Activated CD4-positive, alpha-beta T cell treated with anti-CD3 and anti-CD28 coated beads, Interleukin-2, amount 10 ng/mL, durations not matched to agents 24 days and 14 days (primary cell): ENCODE measurements at regions not wholly inside any gene's neighbourhood (a gene's known extent, or its start where the extent isn't known, plus 50 kb on each side); places are given as distances from the start of the nearest gene placed in this dataset.

ENCODE experiments used
- DNase-seq: peaks from one replicate; pipeline ENCODE4 v3.0.0; 2022
- H3K27ac Mint-ChIP-seq: one replicate; pipeline ENCODE4 v1.8.0; 2022; ENCODE audit warnings: mild to moderate bottlenecking, mixed read lengths
- H3K27me3 Mint-ChIP-seq: one replicate; pipeline ENCODE4 v1.8.0; 2022; ENCODE audit warnings: mixed read lengths
- H3K36me3 Mint-ChIP-seq: one replicate; pipeline ENCODE4 v1.8.0; 2022; ENCODE audit warnings: low read depth, mild to moderate bottlenecking, mixed read lengths
- H3K4me1 Mint-ChIP-seq: one replicate; pipeline ENCODE4 v1.8.0; 2021; ENCODE audit warnings: mixed read lengths
- H3K4me3 Mint-ChIP-seq: one replicate; pipeline ENCODE4 v1.8.0; 2022; ENCODE audit warnings: mild to moderate bottlenecking, moderate library complexity, mixed read lengths
- H3K9me3 Mint-ChIP-seq: one replicate; pipeline ENCODE4 v1.8.0; 2021; ENCODE audit warnings: mixed read lengths
- intact Hi-C: fragments of 100-400 bp; cut with micrococcal nuclease; formaldehyde crosslinking; loops from one replicate; pipeline ENCODE4 v1.15.1; 2023

- Mint-ChIP-seq H3K4me1 (no peaks in the 10 kb centered on the region), H3K9me3 (peaks cover 3% of the 10 kb centered on the region), H3K27ac (no peak overlapping the region), H3K36me3 (no peaks in the 10 kb centered on the region), H3K4me3 (no peak overlapping the region), H3K27me3 (no peaks in the 10 kb centered on the region)
- no peak for DNase-seq
- intact Hi-C loops, result no loop called here
Observed at GRCh38 chr2:789529-789928, 112.3 kb upstream of the TMEM18 start.

DNA sequence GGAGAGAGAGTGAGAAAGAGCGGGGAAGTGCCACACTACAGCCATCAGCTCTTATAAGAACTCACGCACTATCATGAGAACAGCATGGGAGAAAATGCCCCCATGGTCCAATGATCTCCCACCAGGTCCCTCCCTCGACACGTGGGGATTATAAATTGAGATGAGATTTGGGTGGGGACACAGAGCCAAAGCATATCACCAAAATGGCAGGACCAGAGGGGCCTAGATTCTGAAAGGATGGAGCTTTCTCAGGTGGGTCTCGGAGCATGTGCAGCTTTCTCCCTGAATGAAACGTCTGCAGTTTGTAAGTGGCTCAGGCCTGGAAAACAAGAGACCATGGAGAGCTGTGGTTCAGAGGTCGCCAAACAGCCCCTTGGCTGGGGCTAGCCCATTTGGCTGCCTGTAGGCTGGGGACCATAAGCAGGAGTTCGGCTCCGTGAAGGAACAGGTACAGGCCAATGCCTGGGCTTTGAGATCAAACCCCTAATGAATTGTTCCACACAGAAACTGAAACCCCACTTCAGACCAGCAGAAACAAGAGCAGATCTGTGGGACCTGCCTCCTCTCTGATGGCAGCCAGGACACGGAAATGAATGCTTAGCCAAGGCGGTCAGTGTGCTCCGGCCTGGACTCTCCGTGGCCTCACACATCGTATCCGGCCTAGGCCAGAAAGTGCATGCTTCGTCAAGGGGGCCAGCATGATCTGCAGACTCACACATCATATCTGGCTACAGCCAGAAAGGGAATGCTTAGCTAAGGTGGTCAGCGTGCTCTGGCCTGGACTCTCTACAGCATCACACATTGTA, 111.2 kb upstream of the TMEM18 start:
- Mint-ChIP-seq H3K4me3 (no peak overlapping the region), H3K36me3 (no peaks in the 10 kb centered on the region), H3K27me3 (no peaks in the 10 kb centered on the region), H3K9me3 (peaks cover 3% of the 10 kb centered on the region), H3K27ac (no peak overlapping the region), H3K4me1 (no peaks in the 10 kb centered on the region)
- DNase-seq, result no peak
- intact Hi-C loops, result no loop called here

- no peak for DNase-seq
- Mint-ChIP-seq H3K4me3 (no peak overlapping the region), H3K9me3 (peaks cover 3% of the 10 kb centered on the region), H3K4me1 (no peaks in the 10 kb centered on the region), H3K36me3 (no peaks in the 10 kb centered on the region), H3K27ac (no peak overlapping the region), H3K27me3 (no peaks in the 10 kb centered on the region)
- intact Hi-C loops, result no loop called here
Observed at GRCh38 chr2:784753-785152, 107.5 kb upstream of the TMEM18 start.

- DNase-seq, result no peak
- Mint-ChIP-seq H3K4me3 (no peak overlapping the region), H3K9me3 (no peaks in the 10 kb centered on the region), H3K27ac (no peak overlapping the region), H3K36me3 (no peaks in the 10 kb centered on the region), H3K4me1 (no peaks in the 10 kb centered on the region), H3K27me3 (no peaks in the 10 kb centered on the region)
- intact Hi-C loops, result no loop called here
Observed at GRCh38 chr2:780581-780980, 103.4 kb upstream of the TMEM18 start.

DNA sequence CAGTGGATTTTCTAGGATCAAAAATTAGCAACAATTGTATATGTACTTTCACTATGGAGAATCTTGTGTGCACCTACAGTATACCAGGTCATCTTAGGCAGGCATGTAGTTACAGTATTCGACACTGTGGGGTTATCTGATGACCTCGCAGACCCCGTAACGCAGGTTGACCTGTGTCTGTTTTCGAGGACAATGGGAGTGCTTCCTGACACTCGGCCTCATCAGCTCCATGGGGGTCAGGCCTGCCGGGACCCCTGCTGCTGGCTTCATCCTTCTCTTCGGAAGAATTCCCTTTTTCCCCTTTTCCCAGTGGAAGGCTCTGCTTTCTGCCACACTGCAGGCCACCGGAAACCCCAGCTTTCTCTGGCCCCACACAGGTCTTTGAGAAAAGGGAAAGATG, 102.8 kb upstream of the TMEM18 start:
- intact Hi-C loops, result no loop called here
- H3K4me3 Mint-ChIP-seq, result no peak overlapping the region
- H3K27ac Mint-ChIP-seq, result no peak overlapping the region
- H3K36me3 Mint-ChIP-seq, result no peaks in the 10 kb centered on the region
- H3K27me3 Mint-ChIP-seq, result no peaks in the 10 kb centered on the region
- no peaks in the 10 kb centered on the region for H3K4me1 Mint-ChIP-seq
- H3K9me3 Mint-ChIP-seq, result no peaks in the 10 kb centered on the region
- DNase-seq, result no peak

DNA sequence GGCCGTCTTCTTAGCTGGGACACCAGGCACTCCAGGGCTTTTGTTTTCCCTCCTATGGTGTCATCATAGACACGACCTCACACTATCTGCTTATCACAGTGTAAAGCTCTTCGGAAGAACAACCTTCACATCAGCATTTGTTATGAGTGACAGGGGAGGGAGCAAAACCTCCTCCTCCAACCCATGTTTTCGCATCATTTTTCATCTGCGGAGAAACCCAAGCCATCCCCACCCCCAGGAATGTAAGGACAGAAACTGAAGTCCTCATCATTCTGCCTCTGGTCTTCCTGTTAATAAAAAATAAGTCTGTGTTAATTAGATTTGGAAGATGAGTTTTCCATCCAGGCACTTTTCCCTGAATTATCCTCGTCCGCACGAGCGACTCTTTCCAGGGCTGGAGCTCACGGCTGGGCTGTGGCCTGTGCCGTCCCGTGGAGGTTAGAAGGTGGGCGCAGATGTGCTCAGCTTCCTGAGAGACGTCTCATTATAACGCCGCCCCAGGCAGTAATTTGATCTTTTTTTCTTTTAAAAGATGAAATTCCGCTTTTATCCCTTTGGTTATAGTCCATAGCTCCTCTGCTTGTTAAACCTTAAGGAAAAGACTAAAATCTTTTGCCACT, 101.6 kb upstream of the TMEM18 start:
- no peaks in the 10 kb centered on the region for H3K27me3 Mint-ChIP-seq
- H3K27ac Mint-ChIP-seq, result no peak overlapping the region
- no peak overlapping the region for H3K4me3 Mint-ChIP-seq
- H3K4me1 Mint-ChIP-seq, result no peaks in the 10 kb centered on the region
- no peaks in the 10 kb centered on the region for H3K9me3 Mint-ChIP-seq
- intact Hi-C loops, result no loop called here
- DNase-seq, result no peak
- no peaks in the 10 kb centered on the region for H3K36me3 Mint-ChIP-seq

DNA sequence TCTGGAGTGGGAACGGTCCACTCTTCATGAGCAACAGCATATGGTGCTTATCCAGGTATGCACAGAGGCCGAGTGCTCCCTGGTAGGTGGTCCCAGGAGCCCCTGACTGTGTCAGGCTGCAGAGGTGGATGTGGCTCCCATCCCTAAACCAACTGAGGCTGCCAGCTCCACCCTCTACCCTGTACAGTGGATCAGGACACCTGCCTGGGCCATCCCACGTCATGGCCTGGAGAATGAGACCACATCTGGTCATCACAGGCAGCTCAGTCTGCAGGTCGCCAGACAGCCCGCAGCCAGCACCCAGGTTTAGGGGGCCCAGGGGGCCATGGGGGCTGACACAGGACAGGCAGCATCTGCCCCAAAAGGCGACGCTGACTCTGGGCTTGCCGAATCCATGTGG, 100.3 kb upstream of the TMEM18 start:
- no peak for DNase-seq
- intact Hi-C loops, result no loop called here
- Mint-ChIP-seq H3K27me3 (no peaks in the 10 kb centered on the region), H3K9me3 (no peaks in the 10 kb centered on the region), H3K4me1 (no peaks in the 10 kb centered on the region), H3K36me3 (no peaks in the 10 kb centered on the region), H3K27ac (no peak overlapping the region), H3K4me3 (no peak overlapping the region)

DNA sequence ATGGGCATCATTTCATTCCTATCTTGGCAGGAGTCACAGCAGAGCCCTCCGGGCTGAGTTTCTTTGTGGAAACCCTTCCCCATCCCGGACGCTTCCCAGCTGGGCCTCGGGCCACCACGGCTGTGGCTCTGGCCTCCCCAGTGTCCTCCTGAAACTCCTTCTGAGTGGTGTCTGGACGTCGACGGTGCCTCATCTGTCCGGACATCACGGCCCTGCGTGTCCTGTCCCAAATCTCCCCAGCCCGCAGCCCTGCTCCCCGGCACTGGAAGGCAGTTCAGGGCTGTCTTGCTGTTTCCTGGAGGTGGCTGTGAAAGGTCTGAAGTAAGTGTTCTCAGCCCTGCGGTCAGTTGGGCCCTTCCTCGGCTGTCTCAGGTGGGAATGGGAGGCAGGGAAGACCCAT, 99.8 kb upstream of the TMEM18 start:
- H3K27me3 Mint-ChIP-seq, result no peaks in the 10 kb centered on the region
- intact Hi-C loops, result no loop called here
- no peaks in the 10 kb centered on the region for H3K9me3 Mint-ChIP-seq
- H3K36me3 Mint-ChIP-seq, result no peaks in the 10 kb centered on the region
- H3K4me3 Mint-ChIP-seq, result no peak overlapping the region
- peak; percentile 39 for DNase-seq
- no peak overlapping the region for H3K27ac Mint-ChIP-seq
- no peaks in the 10 kb centered on the region for H3K4me1 Mint-ChIP-seq

GRCh38 chr2:776487-776886, 99.3 kb upstream of the TMEM18 start:
- H3K4me1 Mint-ChIP-seq, result no peaks in the 10 kb centered on the region
- H3K27me3 Mint-ChIP-seq, result no peaks in the 10 kb centered on the region
- peak; percentile 41 for DNase-seq
- no peaks in the 10 kb centered on the region for H3K9me3 Mint-ChIP-seq
- H3K27ac Mint-ChIP-seq, result no peak overlapping the region
- intact Hi-C loops, result no loop called here
- H3K4me3 Mint-ChIP-seq, result no peak overlapping the region
- no peaks in the 10 kb centered on the region for H3K36me3 Mint-ChIP-seq

GRCh38 chr2:776038-776437, 98.8 kb upstream of the TMEM18 start:
- no peaks in the 10 kb centered on the region for H3K27me3 Mint-ChIP-seq
- intact Hi-C loops, result no loop called here

GRCh38 chr2:774436-774835, 97.2 kb upstream of the TMEM18 start:
- no peak overlapping the region for H3K27ac Mint-ChIP-seq
- no peaks in the 10 kb centered on the region for H3K36me3 Mint-ChIP-seq
- DNase-seq, result no peak
- H3K4me3 Mint-ChIP-seq, result no peak overlapping the region
- H3K27me3 Mint-ChIP-seq, result no peaks in the 10 kb centered on the region
- intact Hi-C loops, result no loop called here
- H3K4me1 Mint-ChIP-seq, result peaks cover 2% of the 10 kb centered on the region
- H3K9me3 Mint-ChIP-seq, result no peaks in the 10 kb centered on the region

More at GRCh38 chr2:776038-776437, 98.8 kb upstream of the TMEM18 start:
- no peak for DNase-seq
- Mint-ChIP-seq H3K36me3 (no peaks in the 10 kb centered on the region), H3K4me3 (no peak overlapping the region), H3K9me3 (no peaks in the 10 kb centered on the region), H3K4me1 (no peaks in the 10 kb centered on the region), H3K27ac (no peak overlapping the region)

DNA sequence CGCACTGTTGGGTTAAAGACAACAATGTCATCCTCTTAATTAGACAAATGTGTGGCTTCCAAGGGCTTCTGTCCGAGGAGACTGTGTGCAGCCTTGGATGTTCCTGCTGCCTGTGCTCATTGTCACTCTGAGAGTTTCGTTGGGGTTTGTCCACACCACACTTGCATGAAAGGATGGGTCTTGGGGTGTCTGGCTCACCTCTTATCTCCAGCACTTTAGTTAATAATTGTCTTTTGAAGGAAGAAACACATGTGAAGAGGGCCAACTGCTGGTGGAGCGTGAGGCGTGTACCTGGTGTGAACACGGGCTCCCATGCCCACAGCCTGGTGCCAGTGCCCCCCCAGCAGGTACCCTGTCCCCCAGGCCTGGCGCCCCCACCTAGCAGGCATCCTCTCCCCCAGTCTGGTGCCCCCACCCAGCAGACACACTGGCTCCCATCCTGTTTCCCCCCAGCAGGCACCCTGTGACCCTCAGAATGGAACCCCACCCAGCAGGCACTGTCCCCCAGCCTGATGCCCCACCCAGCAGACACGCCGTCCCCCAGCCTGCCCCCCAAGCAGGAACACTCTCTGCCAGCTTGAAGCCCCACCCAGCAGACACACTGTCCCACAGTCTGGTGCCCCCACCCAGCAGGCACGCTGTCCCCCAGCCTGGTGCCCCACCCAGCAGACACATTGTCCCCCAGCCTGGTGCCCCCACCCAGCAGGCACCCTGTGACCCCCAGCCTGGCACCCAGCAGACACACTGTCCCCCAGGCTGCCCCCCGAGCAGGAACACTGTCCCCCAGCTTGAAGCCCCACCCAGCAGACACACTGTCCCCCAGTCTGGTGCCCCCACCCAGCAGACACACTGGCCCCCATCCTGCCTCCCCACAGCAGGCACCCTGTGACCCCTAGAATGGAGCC, 96.3 kb upstream of the TMEM18 start:
- peaks cover under 1% of the 10 kb centered on the region for H3K9me3 Mint-ChIP-seq
- H3K27ac Mint-ChIP-seq, result no peak overlapping the region
- no peak for DNase-seq
- H3K36me3 Mint-ChIP-seq, result no peaks in the 10 kb centered on the region
- H3K4me3 Mint-ChIP-seq, result no peak overlapping the region
- intact Hi-C loops, result no loop called here
- H3K27me3 Mint-ChIP-seq, result no peaks in the 10 kb centered on the region
- peaks cover 2% of the 10 kb centered on the region for H3K4me1 Mint-ChIP-seq

DNA sequence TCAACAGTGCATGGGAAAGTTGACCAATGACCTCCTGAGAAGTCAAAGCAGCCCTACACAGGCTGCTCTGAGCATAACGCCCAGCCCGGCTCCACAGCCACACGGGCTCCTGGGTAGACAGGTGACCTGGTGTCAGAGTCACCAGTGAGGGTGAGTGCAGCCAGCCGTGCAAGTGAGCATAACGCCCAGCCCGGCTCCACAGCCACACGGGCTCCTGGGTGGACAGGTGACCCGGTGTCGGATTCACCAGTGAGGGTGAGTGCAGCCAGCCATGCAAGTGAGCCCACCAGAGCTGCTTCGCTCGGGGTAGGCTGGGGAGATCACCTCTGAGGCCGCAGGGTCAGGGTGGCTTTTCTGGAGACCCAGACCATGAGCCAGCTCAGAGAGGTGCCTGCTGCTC, 94.3 kb upstream of the TMEM18 start:
- DNase-seq, result no peak
- intact Hi-C loops, result no loop called here
- no peaks in the 10 kb centered on the region for H3K27me3 Mint-ChIP-seq
- peaks cover 7% of the 10 kb centered on the region for H3K4me1 Mint-ChIP-seq
- H3K27ac Mint-ChIP-seq, result no peak overlapping the region
- H3K4me3 Mint-ChIP-seq, result no peak overlapping the region
- H3K36me3 Mint-ChIP-seq, result no peaks in the 10 kb centered on the region
- peaks cover 3% of the 10 kb centered on the region for H3K9me3 Mint-ChIP-seq

DNA sequence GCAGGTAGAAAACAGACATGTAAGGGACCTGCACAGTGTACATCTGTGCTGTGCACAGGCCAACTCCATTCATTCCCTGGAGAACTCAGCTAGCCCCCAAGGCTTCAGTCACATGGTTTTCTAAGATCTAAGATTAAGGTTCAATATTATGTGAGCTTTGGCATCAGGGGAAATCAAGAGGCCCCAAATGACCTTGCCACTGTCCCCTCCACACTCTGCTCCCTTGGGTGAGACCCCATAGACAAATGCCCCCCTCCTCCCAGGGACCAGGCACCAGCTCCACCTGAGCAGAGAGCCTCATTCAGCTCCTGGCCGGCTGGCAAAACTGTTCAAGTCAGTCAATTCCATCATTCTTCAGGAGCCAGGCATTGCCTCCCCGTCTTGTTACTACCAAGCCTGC, 93.6 kb upstream of the TMEM18 start:
- Mint-ChIP-seq H3K4me1 (peaks cover 7% of the 10 kb centered on the region), H3K27ac (no peak overlapping the region), H3K27me3 (no peaks in the 10 kb centered on the region), H3K36me3 (no peaks in the 10 kb centered on the region), H3K9me3 (peaks cover 3% of the 10 kb centered on the region), H3K4me3 (no peak overlapping the region)
- intact Hi-C loops, result no loop called here
- DNase-seq, result peak; percentile 35
